GM21737 (cell line): ENCODE measurements at regions not wholly inside any gene's neighbourhood (a gene's known extent, or its start where the extent isn't known, plus 50 kb on each side); places are given as distances from the start of the nearest gene placed in this dataset.
"Not testable (repeated sequence)": the region's sequence is repeated elsewhere in the genome, so short reads cannot be mapped to it uniquely, and the experiment has no call there.

Experiments used
- ATAC-seq: cut with Tn5 transposase; IDR thresholded peaks from one replicate; pipeline ENCODE4 v1.9.1; 2021; ENCODE audit warnings: mild to moderate bottlenecking, moderate library complexity; ENCODE audit not compliant: unreplicated experiment

- no peak for ATAC-seq
Measured at GRCh38 chr18:51569561-51569960, 372.1 kb upstream of the MEX3C start.

GRCh38 chr18:51570071-51570470 lies 372.6 kb upstream of the MEX3C start:
- ATAC-seq: not testable (repeated sequence)

- not testable (repeated sequence) for ATAC-seq
Measured at GRCh38 chr18:51573886-51574285, 376.4 kb upstream of the MEX3C start.

GRCh38 chr18:51575171-51575570 lies 377.7 kb upstream of the MEX3C start:
- no peak for ATAC-seq

GRCh38 chr18:51578406-51578980 lies 381.0 kb upstream of the MEX3C start:
- ATAC-seq: no peak

GRCh38 chr18:51580580-51580979 lies 383.1 kb upstream of the MEX3C start:
- no peak for ATAC-seq

GRCh38 chr18:51582551-51582950 lies 385.1 kb upstream of the MEX3C start:
- ATAC-seq: no peak

GRCh38 chr18:51588616-51589015 lies 391.1 kb upstream of the MEX3C start:
- no peak for ATAC-seq

- ATAC-seq: no peak
Measured at GRCh38 chr18:51593931-51594330, 396.4 kb upstream of the MEX3C start.

GRCh38 chr18:51603111-51603510 lies 405.6 kb upstream of the MEX3C start:
- ATAC-seq: no peak

- ATAC-seq: no peak
Measured at GRCh38 chr18:51603551-51603950, 406.1 kb upstream of the MEX3C start.

GRCh38 chr18:51610481-51610880 lies 413.0 kb upstream of the MEX3C start:
- ATAC-seq: no peak

GRCh38 chr18:51611326-51611725 lies 413.8 kb upstream of the MEX3C start:
- no peak for ATAC-seq

GRCh38 chr18:51614033-51614432 lies 416.6 kb upstream of the MEX3C start:
- ATAC-seq: no peak

- ATAC-seq: no peak
Measured at GRCh38 chr18:51614967-51615571, 417.6 kb upstream of the MEX3C start.

GRCh38 chr18:51617167-51617566 lies 419.7 kb upstream of the MEX3C start:
- no peak for ATAC-seq

- no peak for ATAC-seq
Measured at GRCh38 chr18:51617572-51618260, 420.2 kb upstream of the MEX3C start.

GRCh38 chr18:51619283-51619682 lies 421.8 kb upstream of the MEX3C start:
- no peak for ATAC-seq

GRCh38 chr18:51621113-51621863 lies 423.8 kb upstream of the MEX3C start:
- no peak for ATAC-seq

- no peak for ATAC-seq
Measured at GRCh38 chr18:51621864-51622160, 424.3 kb upstream of the MEX3C start.

- no peak for ATAC-seq
Measured at GRCh38 chr18:51622702-51623101, 425.2 kb upstream of the MEX3C start.

- ATAC-seq: no peak
Measured at GRCh38 chr18:51623653-51624052, 426.2 kb upstream of the MEX3C start.
